SK-N-MC (cell line): ENCODE measurements at regions not wholly inside any gene's neighbourhood (a gene's known extent, or its start where the extent isn't known, plus 50 kb on each side); places are given as distances from the start of the nearest gene placed in this dataset.

Source experiments
- EZH2 ChIP-seq: fragments of 200-600 bp; sonication (generic); IDR thresholded peaks from one replicate; pipeline ENCODE4 v1.6.1; 2017; ENCODE audit warnings: antibody characterized with exemption
- POLR2AphosphoS5 ChIP-seq: IDR thresholded peaks from 2 replicates; pipeline ENCODE4 v1.6.1; 2012; ENCODE audit warnings: mild to moderate bottlenecking, low read depth, low read length, borderline replicate concordance

- TF ChIP-seq EZH2 (no peak), POLR2AphosphoS5 (no peak)
These were observed 124.5 kb downstream of the EFNB1 start for GRCh38 chrX:68953331-68953730.
